Gastrocnemius medialis (tissue), 4 donors: ENCODE measurements at regions not wholly inside any gene's neighbourhood (a gene's known extent, or its start where the extent isn't known, plus 50 kb on each side); places are given as distances from the start of the nearest gene placed in this dataset.

Experiments
- CTCF ChIP-seq, 5 experiments: fragments of 450-650 bp in 3 of 5; fragments of 200-600 bp in 2 of 5; sonication (generic) in 2 of 5; IDR thresholded peaks in 4 of 5; conservative IDR thresholded peaks in 1 of 5; 1 replicate in 4 of 5; 2 replicates in 1 of 5; pipeline ENCODE4 v1.5.1; 2016 to 2019; ENCODE audit warnings: antibody characterized with exemption in 5 of 5, mild to moderate bottlenecking in 3 of 5, moderate library complexity in 3 of 5
- POLR2A ChIP-seq, 2 donors: fragments of 450-650 bp; IDR thresholded peaks; one replicate each; pipeline ENCODE4 v1.6.1; 2017; ENCODE audit warnings: antibody characterized with exemption in 2 of 2, mild to moderate bottlenecking in 2 of 2, moderate library complexity in 2 of 2

- TF ChIP-seq CTCF (IDR thresholded peaks at IDR 0.05 in 4 of 5, conservative IDR thresholded peaks at IDR 0.05 in 1 of 5): no peak
- no peak for TF ChIP-seq POLR2A (IDR thresholded peaks at IDR 0.05)
Measured at GRCh38 chr4:66182636-66183035, 512.3 kb upstream of the EPHA5 start.
